Upper lobe of right lung (tissue), 1 donor: ENCODE measurements at regions not wholly inside any gene's neighbourhood (a gene's known extent, or its start where the extent isn't known, plus 50 kb on each side); places are given as distances from the start of the nearest gene placed in this dataset.

Experiments
- ATAC-seq: fragments of 200-7000 bp; cut with Tn5 transposase; one replicate; pipeline ENCODE4 v1.9.1; 2020; ENCODE audit warnings: mild to moderate bottlenecking, moderate library complexity
- DNase-seq: peaks from one replicate; pipeline ENCODE4 v3.0.0-alpha.2; 2020
- H3K27ac ChIP-seq: fragments of 200-600 bp; one replicate; pipeline ENCODE4 v1.8.0; 2022
- H3K27me3 ChIP-seq: fragments of 200-600 bp; one replicate; pipeline ENCODE4 v1.8.0; 2022; ENCODE audit warnings: mild to moderate bottlenecking
- H3K36me3 ChIP-seq: fragments of 200-600 bp; one replicate; pipeline ENCODE4 v1.8.0; 2022
- H3K4me1 ChIP-seq: fragments of 200-600 bp; one replicate; pipeline ENCODE4 v1.8.0; 2022
- H3K4me3 ChIP-seq: fragments of 200-600 bp; one replicate; pipeline ENCODE4 v1.8.0; 2022; ENCODE audit warnings: mild to moderate bottlenecking
- H3K9me3 ChIP-seq: fragments of 200-600 bp; one replicate; pipeline ENCODE4 v1.8.0; 2022
- CTCF ChIP-seq: fragments of 200-600 bp; IDR thresholded peaks from one replicate; pipeline ENCODE4 v1.8.0; 2022; ENCODE audit warnings: antibody characterized with exemption
- intact Hi-C: fragments of 100-400 bp; cut with DNase I; formaldehyde crosslinking; loops from one replicate; pipeline ENCODE4 v1.11.0; 2022
- donor health status: DM: no; HTN: yes; CAD: no; lungs with severe emphysema.

GRCh38 chr7:17646253-17646956 is 293.9 kb downstream of the SNX13 start:
- intact Hi-C loops, result loop anchor here (10.0 kb wide), 1 partner anchor 662 kb away; no protein-coding TSS in a partner anchor
- ATAC-seq (peak; percentile 25), DNase-seq (no peak)
- H3K4me1 ChIP-seq, result no peaks in the 10 kb centered on the region
- TF ChIP-seq CTCF, result peak; percentile 40
- H3K9me3 ChIP-seq, result no peaks in the 10 kb centered on the region
- no peak overlapping the region for H3K4me3 ChIP-seq
- no peaks in the 10 kb centered on the region for H3K36me3 ChIP-seq
- no peak overlapping the region for H3K27ac ChIP-seq
- no peaks in the 10 kb centered on the region for H3K27me3 ChIP-seq

- no peaks in the 10 kb centered on the region for H3K9me3 ChIP-seq
- intact Hi-C loops, result no loop called here
- H3K4me1 ChIP-seq, result peaks cover 4% of the 10 kb centered on the region
- H3K4me3 ChIP-seq, result no peak overlapping the region
- H3K36me3 ChIP-seq, result no peaks in the 10 kb centered on the region
- no peak for TF ChIP-seq CTCF
- ATAC-seq, result no peak
- H3K27ac ChIP-seq, result no peak overlapping the region
- H3K27me3 ChIP-seq, result no peaks in the 10 kb centered on the region
- no peak for DNase-seq
These were observed 289.0 kb downstream of the SNX13 start for GRCh38 chr7:17651341-17651740.

- no peaks in the 10 kb centered on the region for H3K9me3 ChIP-seq
- H3K36me3 ChIP-seq, result no peaks in the 10 kb centered on the region
- H3K27ac ChIP-seq, result no peak overlapping the region
- DNase-seq (no peak), ATAC-seq (peak; percentile 22)
- peak; percentile 38 for TF ChIP-seq CTCF
- peaks cover 4% of the 10 kb centered on the region for H3K4me1 ChIP-seq
- no peak overlapping the region for H3K4me3 ChIP-seq
- H3K27me3 ChIP-seq, result no peaks in the 10 kb centered on the region
- intact Hi-C loops, result no loop called here
These were observed 288.4 kb downstream of the SNX13 start for GRCh38 chr7:17651863-17652385.

GRCh38 chr7:17654940-17655339 is 285.4 kb downstream of the SNX13 start:
- Histone ChIP-seq H3K27ac (no peak overlapping the region), H3K27me3 (no peaks in the 10 kb centered on the region), H3K9me3 (no peaks in the 10 kb centered on the region), H3K4me1 (peaks cover 4% of the 10 kb centered on the region), H3K36me3 (no peaks in the 10 kb centered on the region), H3K4me3 (no peak overlapping the region)
- ATAC-seq (no peak), DNase-seq (no peak)
- TF ChIP-seq CTCF, result no peak
- intact Hi-C loops, result no loop called here

GRCh38 chr7:17659126-17659525 is 281.2 kb downstream of the SNX13 start:
- Histone ChIP-seq H3K9me3 (no peaks in the 10 kb centered on the region), H3K27ac (no peak overlapping the region), H3K27me3 (no peaks in the 10 kb centered on the region), H3K36me3 (no peaks in the 10 kb centered on the region), H3K4me1 (peaks cover 4% of the 10 kb centered on the region), H3K4me3 (no peak overlapping the region)
- DNase-seq, result no peak
- no peak for TF ChIP-seq CTCF
- intact Hi-C loops, result no loop called here
- no peak for ATAC-seq
